ENCODE measurements at regions not wholly inside any gene's neighbourhood (a gene's known extent, or its start where the extent isn't known, plus 50 kb on each side); places are given as distances from the start of the nearest gene placed in this dataset.
A peak's percentile ranks its signal among the peaks of the same experiment; 100 is the strongest.

DNA sequence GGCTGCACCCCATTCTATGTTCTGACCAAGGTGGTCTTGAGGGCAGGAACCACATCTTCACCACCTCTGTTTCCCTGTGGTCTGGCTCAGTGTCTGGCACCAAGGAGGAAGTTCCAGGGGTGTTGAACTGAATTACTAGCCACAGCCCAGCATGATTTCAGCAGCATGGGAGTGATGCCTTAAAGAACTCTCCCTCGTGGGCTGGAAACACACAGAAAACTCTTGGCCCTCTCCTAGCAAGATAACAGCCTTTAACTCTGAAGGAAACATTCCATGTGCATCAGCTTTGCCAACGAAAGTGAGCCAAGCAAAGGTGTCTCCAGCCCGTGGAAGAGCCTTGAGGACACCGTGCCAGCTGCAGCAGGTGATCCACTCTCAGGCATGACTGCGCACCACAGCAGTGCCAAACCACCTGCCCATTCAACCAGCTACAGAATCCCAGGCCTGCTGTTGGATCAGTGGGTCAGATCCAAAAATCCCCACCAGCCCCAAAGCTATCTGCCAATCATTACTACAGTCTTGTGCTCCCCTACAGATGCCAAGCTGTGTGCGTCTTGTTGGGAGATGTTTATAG is 124.8 kb downstream of the TTC32 start:
- DNase-seq: no peak

DNA sequence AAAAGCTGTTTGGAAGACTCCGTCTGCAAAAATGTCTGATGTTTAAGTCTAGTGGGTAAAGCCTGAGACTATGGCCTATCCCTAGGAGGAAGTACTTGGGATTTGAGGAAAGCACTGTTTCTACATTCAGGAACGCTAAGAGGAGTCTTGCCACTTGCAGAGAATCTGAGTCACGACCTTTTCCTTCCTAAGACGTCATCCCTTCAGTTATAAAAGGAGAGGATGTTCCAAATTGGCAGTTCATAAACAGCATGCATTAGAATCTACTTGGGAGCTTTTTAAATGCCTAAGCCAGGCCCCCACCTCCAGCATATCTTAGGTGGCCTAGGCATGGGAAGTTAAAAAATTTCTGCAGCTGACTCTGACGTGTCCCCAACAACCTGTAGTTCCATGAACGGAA is 125.9 kb downstream of the TTC32 start:
- DNase-seq: no peak

GRCh38 chr2:19775315-19775714 is 126.5 kb downstream of the TTC32 start:
- DNase-seq: no peak

- peak in 2 of 3 experiments; percentile 15 to 54 for DNase-seq
These were observed 127.0 kb downstream of the TTC32 start for GRCh38 chr2:19774805-19775176.

DNA sequence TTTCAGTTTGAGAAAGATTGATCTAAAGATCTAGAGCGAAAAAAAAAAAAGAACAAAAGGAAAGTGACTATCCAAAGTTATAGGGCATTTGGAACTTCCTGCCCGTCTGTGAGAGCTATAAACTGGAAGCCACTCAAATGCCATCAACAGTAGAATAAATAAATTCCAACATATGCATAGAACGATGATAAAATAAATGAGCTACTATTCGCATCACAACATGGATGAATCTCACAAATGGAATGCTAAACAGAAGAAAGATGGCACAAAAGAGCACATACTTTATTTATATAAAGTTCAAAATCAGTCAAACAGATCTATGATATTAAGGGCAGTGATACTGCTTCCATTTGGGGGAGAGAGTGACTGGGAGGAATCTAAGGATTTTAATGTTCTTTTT is 128.8 kb downstream of the TTC32 start:
- no peak for DNase-seq

DNA sequence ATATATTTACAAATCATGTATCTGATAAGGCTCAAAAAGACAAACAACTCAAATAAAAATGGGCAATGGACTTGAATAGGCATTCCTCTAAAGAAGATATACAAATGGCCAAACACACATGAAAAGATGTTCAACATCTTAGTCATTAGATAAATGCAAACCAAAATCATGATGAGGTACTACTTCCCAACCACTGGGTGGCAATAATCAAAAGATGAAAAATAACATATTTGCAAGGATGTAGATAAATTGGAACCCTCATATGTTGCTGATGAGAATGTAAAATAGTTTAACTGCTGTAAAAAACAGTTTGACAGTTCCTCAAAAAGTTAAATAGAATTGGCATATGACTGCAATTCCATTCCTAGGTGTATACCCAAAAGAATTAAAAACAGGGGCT is 132.3 kb downstream of the TTC32 start:
- no peak for DNase-seq

GRCh38 chr2:19767899-19768298 is 133.9 kb downstream of the TTC32 start:
- DNase-seq: no peak

DNA sequence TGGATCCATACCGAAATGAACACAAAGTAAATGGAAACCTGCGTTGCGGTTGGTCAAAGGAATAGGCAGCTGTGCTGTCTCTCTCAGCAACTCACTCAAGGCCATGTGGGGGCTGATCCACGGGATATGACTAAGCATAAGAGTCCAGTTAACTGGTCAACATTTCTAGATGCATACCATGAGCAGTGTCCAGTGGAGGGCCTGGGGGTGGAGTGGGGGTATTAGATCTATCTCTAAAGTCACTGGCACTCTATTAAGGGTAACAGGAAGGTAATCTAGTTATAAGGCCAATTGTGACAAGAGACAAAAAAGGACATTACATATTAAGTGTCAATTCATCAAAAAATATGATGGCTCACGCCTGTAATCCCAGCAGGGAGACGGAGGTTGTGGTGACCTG is 136.8 kb downstream of the TTC32 start:
- DNase-seq: no peak

DNA sequence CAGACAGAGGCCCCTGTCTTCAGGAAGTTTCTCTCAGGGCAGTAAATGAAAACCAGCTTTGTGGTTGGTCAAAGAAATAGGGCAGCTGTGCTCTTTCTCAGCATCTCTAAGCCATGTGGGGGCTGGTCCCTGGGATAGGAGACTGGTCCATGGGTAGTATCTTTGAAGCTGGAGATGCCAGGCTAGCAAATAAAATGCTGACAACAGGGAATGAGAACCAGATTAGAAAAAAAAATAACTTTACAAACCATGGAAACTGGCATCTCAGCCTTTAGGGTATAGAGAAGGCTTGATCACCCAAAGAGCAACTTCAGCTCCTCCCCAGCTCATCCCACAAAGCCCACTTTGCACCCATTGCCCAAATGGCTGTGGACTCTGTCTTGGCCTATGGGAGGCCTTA is 138.1 kb downstream of the TTC32 start:
- no peak for DNase-seq

GRCh38 chr2:19762959-19763605 is 138.7 kb downstream of the TTC32 start:
- peak in 1 of 3 experiments; percentile 37 for DNase-seq

DNA sequence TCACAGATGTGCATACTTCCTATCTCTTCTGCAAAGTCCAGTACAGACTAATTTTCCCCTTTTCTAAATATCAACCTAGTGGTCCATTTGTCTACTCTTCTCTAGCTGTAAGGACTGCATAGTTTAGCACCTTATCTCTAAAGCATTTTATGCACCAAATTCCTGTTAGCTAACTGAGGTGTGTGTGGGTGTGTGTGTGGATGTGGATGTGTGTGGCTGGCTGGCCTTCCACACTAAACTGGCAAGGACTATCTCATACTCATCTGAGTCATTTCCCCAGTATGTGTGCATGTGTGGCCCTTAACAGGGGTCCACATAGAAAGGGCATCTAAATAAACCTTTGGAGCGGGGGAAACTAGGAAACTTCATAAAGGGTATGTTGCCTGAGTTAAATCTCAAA is 139.6 kb downstream of the TTC32 start:
- no peak for DNase-seq

- DNase-seq: no peak
These were observed 141.9 kb downstream of the TTC32 start for GRCh38 chr2:19759880-19760279.

DNA sequence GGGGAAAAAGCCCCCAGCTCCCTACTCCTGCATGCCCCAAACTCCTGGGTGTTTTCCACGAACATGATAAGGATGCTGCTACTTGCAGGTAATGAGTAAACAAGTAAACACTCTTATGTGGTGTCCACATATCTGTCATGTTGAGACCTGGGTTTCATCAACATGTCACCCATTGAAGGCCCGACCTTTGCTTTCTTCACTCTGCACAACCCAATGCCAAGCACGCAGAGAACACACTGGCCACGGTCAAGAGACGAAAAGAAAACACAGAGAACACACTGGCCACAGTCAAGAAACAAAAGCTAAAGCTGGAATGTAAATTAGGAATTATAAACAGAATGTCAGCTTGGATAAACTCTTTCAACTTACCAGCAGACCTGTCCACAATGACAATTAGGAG is 143.1 kb downstream of the TTC32 start:
- DNase-seq: no peak

- no peak for DNase-seq
These were observed 144.2 kb downstream of the TTC32 start for GRCh38 chr2:19757586-19757985.

GRCh38 chr2:19754907-19755306 is 146.9 kb downstream of the TTC32 start:
- no peak for DNase-seq

GRCh38 chr2:19753818-19754217 is 148.0 kb downstream of the TTC32 start:
- DNase-seq: no peak

GRCh38 chr2:19753314-19753713 is 148.5 kb downstream of the TTC32 start:
- no peak for DNase-seq

GRCh38 chr2:19752500-19752899 is 149.3 kb downstream of the TTC32 start:
- DNase-seq: no peak

GRCh38 chr2:19751631-19752030 is 150.2 kb downstream of the TTC32 start:
- no peak for DNase-seq

DNA sequence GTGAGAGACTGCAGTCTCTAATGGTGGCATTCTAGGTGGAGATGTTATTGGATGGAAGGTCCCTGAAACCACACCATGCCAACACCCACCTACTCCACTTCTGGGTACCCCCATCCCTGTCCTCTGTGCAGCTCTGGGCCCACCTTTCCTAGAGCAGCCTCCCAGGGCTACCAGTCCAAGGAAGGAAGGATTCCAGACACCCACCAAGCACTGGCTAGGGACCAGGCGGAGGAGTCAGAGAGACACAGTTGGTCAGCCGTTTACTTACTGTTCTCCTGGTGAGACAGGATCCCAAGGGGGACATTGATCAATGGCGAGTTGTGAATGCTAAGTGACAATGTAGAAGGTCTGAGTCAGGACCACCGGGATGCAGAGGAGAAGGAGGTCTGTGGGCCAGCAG is 151.6 kb downstream of the TTC32 start:
- no peak for DNase-seq

GRCh38 chr2:19749507-19749836 is 152.3 kb downstream of the TTC32 start:
- no peak for DNase-seq

DNA sequence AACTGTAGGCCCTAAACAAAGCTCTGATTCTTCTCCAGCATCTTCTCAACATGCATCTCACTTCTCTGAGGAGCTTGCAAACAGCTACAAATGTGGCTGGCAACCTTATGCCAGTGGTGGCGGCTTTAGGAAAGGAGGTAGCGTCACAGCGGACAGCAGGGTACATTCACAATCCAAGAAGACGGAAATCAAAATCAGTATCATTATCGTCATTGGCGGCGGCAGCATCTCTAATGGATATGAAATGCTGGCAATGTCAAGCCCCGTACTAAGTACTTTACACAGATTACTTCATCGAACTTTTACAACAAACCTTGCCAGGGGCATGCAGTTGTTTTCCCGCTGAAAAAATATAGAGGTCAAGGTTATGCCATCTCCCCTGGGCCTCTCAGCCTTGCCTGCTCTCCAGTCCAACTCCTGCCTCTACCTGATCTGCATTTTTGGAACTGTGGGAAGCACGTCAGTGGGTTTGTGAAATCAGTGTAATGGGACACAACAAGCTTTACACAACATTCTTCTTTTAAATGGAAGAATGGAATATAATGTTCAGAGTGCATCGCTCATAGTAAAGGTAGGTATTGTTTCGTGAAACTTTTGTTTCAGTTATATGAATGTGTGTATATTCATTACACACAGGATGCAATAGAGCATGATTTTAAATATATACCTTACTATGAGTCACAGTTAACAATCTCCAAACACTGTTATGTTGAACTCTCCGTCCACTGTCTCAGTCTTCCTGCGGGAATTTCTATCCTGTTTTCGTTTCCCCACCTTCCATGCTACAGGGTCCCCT is 152.9 kb downstream of the TTC32 start:
- DNase-seq: no peak

DNA sequence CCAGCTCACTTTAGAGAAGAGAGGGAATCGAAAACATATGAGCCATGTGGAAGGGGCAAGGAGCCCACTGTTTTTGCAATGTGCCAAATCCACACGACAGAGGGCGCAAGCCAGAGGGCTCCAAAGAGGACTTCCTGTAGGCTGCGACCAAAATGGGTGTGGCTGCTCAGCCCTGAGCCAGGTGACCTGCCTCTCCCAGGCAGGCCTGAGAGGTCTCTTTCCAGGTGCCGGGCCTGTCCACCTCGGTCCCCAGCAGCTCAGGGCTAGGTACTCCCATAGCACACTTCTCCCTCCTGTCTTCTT is 153.8 kb downstream of the TTC32 start:
- DNase-seq: no peak

- no peak for DNase-seq
These were observed 154.3 kb downstream of the TTC32 start for GRCh38 chr2:19747310-19748072.
